Activated naive CD8-positive, alpha-beta T cell treated with anti-CD3 and anti-CD28 coated beads, Interleukin-2, amount 50 U/mL, for 16 hours (primary cell): ENCODE measurements at regions not wholly inside any gene's neighbourhood (a gene's known extent, or its start where the extent isn't known, plus 50 kb on each side); places are given as distances from the start of the nearest gene placed in this dataset.

Experiments
- DNase-seq: peaks from one replicate; pipeline ENCODE4 v3.0.0-alpha.2; 2020; ENCODE audit warnings: low read depth, low spot score

DNA sequence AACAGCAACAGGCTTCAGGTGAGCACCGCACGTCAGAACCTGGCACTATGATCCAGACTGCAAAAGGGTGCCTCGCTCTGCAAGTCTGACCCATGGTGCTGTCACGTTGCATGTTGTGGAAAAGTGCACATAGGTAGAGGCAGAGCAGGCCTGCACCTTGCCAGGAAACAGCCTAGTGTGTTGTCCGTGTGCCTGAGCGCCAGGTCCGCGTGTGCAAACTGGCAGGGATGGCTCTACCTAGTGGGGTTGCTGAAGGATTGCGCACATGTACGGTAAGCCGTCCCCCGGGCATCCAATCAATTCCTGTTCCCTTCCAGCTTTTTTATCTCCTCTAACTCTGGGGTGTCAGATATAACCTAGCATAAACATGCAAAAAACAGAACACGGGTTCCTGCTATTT, 219.5 kb downstream of the NXNL2 start:
- DNase-seq = no peak

DNA sequence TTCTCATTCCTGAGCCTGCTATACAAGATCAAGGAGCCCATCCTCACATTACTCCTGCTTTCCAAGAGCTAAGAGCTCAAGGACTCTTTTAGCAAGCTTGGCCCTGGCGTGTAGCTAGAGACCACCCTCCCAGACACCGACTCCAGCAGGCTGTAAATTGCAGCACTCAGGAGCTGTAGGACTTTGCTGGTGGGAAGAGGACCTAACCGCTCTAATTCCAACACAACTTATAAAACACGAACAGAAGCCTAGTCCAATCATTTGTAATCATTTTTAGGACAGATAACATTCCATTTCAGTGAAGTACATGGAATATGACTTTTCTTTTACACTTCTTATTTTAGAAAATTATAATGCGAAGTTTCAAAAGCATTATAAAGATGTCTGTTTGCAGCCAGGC, 219.9 kb downstream of the NXNL2 start:
- no peak for DNase-seq

DNA sequence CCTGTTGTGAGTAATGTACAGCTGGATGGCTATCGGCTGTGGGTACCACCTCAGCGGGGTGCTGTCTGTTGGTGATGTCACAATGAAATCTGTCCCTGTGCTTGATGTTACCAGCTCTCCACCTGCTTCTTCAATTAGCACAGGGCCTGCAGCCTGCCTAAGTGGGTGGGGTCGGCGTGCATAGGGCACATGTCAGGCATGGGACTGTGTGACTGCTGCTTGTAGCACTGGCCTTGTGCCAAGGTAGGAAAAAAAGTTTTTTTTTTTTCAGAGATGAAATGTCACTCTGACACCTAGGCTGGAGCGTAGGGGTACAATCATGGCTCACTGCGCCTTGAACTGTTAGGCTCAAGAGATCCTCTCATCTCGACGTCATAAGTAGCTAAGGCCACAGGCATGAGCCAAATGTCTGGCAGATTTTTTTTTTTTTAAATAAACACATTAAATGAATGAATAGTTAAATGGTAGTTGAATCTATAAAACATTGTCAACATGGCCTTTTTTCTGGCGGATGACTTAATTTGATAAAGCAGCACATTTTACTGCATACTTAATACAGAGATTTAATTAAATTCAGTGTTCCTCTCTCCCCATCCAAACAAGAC, 222.5 kb downstream of the NXNL2 start:
- no peak for DNase-seq

DNA sequence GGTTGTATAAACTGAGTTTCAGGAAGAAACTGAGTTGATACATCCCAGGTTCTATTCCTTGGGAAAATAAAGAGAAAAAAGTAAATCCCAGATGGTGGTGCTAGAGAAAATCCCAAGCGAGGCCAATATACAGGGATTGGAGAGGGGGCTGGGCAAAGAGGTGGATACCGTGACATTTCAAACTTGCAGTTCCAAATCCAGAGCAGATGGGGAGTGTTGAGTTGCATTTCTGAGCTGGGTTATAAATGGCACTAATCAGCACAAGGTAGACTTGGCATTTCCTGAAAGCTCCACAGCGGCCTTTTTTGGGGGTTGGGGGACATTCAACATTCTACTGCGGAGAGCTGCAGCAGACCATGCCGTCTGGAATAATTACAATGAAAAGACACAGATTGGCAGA, 224.4 kb downstream of the NXNL2 start:
- DNase-seq = no peak

DNA sequence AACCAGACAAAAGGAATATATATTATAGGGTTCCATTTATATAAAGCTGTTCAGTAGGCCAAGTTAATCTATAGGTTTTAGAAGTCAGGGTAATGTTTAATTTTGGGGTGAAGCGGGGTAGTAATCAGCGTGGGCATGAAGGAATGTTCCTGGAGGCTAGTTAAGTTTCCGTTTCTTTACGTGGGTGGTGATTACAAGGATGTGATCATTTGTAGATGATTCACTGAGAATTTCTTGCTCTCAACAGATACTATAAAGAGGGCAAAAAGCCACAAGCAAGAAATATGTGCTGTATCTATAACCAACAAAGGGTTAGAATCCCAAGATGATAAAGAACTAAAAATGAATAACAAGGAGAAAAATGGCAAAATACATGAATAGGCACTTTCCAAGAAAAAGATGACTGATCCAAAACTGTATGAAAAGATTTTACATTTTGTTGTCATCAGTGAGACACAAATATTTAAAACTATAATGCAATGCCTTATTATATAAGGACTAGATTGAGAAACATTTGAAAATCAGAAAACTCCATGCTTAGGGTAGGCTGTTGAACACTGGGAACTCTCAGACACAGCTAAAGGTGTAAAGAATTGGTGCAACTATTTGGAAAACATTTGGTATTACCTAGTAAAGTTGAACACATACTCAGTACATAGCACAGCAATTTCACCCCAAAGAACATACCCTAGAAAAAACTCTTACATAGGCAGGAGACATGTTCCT, 224.3 kb upstream of the S1PR3 start:
- no peak for DNase-seq

DNA sequence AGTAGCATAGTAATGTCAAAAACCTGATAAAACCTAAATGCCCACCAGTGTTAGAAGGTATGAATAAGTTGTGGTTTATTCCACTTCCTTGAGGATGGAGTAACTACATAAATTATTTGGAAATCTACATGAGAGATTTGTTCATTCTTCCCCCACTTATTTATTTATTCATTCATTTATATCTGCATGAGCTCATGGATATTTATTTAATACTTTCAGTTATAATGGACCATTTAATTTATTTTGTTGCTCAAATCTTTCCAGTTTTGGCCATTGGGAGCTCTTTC, 223.8 kb upstream of the S1PR3 start:
- DNase-seq = no peak

DNA sequence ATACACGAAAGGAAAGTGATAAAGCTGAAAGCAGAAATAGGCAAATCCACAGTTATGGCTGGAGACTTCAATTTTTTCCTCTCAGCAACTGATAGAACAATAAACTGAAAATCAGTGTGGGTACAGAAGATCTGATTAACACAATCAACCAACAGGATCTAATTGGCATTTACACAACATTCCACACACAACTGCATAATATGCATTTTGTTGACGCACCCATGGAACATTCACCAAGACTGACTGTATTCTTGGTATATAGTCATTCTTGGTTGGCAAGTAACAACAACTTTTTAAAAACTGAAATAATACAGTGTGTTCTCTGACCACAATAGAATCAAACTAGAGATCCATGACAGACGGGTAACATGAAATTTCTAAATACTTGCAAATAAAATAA, 218.7 kb upstream of the S1PR3 start:
- DNase-seq = no peak

DNA sequence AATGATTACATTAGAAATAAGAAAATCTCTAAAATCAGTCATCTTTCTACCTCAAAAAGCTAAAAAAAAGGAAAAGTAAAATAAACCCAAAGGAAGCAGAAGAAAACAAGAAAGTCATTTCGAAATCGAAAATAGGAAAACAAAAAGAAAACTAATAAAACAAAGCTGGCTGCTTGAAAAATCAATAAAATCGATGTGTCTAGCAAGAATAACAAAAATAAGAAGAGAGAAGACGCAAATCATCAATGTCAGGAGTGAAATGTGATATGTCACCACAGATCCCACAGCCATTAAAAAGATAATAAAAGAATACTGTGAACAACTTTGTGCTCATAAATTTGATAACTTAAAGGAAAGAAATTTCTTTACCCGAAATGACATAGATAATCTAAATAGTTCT, 218.1 kb upstream of the S1PR3 start:
- DNase-seq = no peak

DNA sequence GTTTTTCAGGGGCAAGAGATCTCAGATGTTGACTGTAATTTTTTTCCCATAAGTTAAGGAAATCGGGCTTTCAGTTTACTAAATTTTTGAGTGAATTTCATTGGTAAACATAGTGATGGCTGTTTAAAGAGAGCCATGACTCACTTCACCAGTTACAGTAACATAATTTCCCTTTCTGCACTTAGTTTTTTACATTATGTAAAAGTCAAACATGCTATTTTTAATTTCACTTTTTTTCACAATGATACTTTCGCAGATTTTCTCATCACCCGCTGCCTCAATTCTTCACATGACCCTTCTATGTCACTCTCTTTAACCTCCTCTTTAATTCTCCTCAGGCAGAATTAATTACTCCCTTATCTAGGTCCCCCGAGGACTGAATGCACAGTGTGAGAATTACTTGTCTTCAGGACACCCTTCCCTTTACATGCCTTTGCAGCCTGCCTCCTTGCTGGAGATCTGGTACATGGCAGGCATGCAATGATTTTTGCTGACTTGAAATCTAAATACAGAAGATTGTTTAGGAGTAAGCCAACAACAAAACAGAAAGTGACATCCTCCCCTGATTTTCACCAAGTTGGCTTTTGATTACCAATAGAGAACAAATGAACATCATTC, 217.5 kb upstream of the S1PR3 start:
- DNase-seq = no peak

DNA sequence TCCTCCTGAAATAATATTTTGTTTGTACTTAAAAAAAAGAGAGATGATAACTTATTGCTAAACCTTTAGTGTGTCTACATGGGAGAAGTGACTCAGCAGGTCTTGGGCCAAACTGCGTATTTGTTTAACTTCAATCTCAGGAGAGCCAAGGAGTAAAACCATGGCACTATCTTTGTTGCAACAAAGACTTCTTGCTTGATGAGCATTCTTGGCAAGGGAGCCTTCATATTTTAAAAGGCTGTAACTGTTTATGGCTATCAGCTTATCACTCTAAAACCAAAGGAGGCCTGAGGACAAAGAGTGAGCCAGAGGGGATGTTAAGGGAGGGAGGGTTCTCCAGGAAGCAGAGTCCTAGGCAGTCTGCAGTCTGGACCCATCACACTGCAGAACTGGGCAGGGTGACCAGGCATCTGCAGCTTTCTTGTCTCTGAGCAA, 216.2 kb upstream of the S1PR3 start:
- no peak for DNase-seq

DNA sequence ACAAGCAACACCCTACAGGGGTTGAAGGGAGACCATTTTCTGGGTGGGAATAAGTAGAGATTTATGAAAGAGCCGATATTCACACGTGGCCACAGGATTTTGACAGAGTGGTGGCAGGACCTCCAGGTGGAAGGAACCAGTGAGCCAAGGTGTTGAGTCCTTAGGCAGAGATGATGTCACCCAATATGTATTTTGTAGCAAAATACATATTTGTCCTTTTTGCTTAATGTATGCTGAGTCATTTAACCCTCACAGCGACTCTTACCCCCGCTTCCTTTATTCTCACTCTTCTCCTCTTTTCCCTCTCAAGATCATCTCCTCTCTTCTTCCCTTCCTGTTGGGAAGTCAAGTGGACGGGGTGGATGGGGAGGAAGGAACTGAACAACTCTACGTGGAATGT, 215.7 kb upstream of the S1PR3 start:
- no peak for DNase-seq

DNA sequence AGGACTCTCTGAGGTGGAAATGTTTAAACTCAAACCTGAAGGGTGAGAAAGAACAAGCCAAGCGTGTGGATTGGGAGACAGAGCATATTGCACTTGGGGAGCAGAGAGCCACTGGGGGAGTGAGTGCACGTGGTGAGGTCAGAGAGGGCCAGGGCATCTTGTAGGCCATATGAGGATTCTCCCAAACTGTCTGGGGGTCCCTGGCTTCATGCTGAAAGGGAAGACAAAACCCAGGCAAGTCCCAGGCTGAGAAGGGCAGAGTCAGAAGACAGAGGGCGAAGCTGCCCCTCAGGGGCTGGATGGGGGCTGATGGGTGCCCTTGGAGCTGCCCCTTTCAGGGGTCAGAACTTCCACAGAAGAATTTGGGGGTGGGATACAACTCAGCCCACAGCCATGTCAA, 215.3 kb upstream of the S1PR3 start:
- no peak for DNase-seq

DNA sequence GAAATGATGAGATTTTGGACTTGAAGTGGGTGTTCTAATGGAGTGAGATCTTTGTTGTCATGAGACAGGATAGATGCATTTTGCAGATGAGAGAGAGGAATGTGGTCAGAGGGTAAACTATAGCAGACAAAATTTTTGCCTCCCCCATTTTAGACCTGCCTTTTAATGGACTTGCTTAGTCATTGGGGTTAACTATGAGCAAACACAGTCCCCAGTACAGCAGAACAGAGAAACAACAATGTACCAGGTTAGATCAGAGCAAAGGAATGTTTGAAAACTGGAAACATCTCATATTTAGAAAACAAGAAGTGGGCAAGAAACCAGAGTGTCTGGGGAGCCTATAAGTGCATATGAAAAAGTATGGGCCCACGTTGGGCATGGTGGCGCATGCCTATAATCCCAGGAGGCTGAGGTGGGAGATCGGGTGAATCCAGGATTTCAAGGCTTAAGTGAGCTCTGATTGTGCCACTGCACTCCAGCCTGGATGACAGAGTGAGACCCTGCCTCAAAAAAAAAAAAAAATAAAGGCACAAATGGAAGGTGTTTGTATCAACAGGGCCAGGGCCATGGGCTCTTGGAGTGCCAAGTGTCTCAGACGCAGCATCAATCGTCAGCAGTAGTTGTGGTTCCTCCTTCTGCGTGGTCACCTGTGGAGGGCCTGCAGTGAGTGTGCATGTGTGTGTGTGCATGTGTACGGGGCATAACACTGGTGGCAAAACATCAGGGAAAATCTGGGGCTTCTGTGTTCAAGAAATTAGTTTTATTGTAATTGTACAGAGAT, 214.4 kb upstream of the S1PR3 start:
- no peak for DNase-seq

DNA sequence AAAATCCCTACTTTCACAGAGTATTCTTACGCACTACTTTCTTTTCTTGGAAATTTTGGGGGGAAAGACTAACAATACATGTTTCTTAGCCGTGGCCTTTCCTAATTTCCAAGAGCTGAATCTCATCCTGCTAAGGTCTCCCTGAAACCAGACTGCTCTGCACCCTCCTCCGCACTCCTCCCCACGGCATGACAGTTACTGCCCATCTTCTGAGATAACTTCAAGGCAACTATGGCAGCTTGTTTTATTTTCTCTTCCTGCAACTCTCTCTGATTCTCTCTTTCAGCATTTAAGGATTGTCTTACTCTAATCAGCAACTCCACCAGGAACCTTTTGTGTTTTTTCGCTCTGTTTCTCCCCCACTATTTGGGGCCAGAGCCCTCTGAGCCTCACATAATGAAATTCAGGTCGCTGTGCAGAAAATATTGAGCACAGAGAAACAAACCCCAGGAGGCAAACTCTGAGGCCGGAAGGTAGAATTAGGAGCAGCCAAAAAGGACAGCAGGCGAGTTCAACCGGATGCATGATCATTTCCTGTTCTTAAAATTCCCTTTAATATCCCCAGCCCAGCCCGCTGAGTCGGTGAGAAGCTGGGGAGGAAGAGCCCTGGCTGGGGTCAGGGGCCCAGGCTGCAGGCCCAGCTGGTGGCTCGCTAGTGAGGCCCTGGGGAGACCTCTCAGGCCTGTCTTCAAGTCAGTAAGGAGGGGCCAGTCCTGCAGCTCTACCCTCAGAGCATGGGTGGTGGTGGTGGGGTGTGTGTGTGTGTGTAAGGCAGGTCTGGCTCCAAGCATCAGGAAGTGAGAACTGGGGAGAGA, 213.6 kb upstream of the S1PR3 start:
- DNase-seq = no peak

DNA sequence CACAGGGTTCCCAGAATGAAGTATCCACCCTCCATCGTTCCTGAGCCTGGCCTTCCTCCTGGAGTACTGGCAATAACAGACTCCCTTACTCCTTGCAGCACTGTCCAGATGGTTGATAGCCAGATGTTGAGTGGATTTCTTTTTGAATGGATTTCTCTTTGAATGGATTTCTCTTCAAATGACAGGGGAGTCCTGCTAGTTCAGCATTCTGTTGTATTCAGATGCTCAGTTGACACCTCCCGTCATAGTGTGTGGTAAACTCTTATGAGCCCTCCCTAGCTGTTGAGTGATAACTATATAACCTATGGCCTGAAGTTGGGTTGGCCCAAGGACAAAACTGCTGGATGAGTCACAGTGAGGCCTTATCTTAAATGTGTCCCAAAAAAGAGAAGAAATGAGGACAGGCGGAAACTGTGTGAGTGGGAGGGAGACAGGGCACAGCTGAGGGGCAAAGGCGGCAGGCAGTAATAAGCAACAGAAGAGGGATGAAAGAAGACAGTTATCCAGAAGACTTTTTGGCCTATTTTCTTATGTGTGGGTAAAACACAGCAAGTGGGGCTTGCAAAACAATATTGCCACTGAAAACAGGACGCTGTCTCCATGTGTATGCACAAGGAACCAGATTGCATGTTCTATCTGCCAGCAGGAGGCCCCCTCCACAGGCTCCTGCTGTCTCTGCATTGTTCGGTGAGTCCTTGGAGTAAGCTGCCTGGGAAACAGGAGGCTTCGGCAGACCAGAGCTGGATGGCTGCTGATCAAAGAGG, 209.5 kb upstream of the S1PR3 start:
- no peak for DNase-seq

DNA sequence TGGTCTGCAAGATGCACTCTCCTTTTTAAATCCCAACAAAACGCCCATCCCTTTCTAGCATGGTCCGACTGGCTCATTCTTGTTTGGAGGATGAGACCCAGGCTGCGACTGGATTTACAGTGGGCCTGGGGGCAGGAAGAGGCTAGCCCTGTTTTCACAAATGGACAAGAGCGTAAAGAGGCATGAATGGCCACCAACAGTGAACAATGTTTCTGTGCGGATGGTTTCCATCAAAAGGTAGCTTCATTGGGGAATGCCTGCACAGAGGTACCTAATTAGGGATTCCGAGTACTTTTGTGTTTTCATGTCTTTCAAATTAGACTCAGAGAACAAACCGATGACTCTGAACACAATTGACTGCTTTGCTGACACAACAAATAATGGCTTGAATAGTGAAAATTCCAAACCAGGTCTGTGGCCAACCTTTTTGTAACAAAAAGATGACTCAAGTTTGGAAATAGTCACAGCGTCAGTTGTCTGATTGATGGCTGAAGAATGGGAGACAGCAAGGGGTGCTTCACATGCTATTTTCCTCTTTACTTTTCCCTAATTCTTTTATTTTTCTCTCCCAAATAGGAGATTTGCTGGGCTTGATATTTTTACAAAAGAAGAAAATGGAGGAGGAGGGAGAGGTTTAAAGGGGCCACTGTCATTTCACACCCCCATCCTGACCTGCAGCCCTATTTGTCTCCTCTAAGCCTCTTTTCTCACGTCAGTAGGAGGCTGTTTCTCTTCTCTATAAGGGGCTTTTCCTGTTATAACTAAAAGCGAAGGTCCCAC, 208.1 kb upstream of the S1PR3 start:
- DNase-seq = no peak

DNA sequence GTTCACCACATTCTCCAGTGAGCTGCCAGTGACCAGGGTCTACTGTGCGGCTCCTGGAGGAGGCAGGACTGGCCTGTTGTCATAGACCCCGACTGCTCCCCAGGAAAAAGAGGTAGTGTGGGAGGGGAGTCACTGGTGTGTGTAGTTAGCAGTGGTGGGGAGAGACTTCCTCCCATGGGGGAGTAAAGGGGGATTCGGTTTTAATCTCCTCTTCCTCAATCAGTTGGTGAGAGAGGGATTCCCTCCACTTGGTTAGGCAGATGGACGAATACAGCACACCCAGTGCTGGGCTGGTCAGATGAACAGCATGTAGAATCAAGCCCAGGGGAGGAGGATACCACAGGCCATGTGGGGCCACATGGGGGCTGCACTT, 207.6 kb upstream of the S1PR3 start:
- no peak for DNase-seq

DNA sequence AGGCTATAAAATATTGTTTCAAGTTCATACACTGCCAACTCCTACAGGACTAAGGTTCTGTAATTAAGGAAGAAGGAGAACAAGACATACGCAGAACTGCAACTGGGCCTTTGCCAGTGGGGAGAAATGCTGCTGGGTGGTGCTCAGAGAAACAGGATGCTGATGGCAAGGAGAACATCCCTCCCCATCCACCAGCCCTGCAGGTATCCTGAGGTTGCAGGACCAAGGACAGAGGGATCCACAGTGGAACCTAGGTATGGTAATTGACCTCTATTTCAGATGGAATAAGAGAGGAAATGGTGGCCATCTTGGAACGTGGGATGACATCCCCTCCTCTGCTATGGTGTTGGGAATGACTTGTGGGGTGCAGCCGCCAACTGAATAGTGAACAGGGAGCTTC, 206.3 kb upstream of the S1PR3 start:
- DNase-seq = no peak

DNA sequence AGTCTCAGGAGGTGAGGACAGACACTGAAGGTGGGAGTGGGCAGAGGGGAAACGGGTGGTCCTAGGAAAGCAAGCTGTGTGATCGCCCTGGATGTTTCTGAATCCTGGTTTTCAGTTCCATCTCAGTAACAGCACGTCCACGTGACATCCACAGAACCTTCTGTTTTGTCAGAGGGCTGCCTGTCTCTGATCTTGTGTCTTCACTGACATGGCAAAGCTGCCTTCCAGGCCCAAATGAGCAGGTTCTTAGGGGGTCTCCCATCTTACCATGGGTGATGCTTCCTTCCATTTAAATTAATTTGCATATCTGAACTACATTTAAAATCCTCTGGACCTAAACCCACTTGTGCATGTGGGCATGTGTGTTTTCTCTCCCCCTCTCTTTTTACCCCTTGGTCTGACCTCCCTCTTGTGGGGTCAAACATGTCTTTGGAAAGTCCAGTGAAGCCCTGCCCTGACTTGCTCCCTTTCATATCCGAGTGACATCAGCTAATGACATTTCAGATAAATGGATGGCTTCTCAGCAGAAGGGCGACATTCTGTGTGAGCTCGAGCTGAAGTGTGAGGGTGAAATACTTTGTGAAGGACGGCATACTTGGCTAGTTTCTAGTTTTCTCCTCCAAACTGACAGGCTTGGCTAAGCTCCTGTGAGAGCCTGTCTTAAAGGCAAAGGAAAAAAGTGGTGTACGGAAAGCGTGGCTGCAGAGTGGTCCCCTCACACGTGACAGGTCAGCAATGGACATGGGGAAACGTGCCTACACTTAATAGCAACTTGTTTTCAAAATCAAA, 204.8 kb upstream of the S1PR3 start:
- DNase-seq = no peak

DNA sequence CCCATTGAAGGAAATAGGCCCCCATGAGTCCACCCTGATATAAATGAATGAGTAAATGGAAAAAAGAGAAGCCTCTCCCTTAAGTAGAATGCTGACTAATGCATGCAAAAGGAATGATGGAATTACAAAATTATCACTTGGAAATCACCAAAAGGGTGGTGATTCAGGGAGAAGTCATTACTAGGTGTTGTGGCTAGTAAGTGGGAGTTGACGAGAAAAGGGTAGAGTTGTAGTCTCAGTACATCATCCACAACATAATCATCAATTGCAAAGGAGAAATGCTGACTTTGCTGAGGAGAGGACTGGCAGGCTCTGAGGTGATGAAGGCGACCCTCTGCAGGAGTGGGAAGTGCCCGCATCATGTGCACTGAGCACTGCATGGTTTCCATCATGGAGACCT, 201.5 kb upstream of the S1PR3 start:
- DNase-seq = no peak
